NCI-H2227 treated with DMSO at 0.1 percent for 48 hours (cell line): ENCODE measurements at regions not wholly inside any gene's neighbourhood (a gene's known extent, or its start where the extent isn't known, plus 50 kb on each side); places are given as distances from the start of the nearest gene placed in this dataset.
"Not testable (repeated sequence)": the region's sequence is repeated elsewhere in the genome, so short reads cannot be mapped to it uniquely, and the experiment has no call there.

Source experiments
- DNase-seq: peaks from one replicate; lab custom pipeline; 2025; lab: John Stamatoyannopoulos, UW

DNA sequence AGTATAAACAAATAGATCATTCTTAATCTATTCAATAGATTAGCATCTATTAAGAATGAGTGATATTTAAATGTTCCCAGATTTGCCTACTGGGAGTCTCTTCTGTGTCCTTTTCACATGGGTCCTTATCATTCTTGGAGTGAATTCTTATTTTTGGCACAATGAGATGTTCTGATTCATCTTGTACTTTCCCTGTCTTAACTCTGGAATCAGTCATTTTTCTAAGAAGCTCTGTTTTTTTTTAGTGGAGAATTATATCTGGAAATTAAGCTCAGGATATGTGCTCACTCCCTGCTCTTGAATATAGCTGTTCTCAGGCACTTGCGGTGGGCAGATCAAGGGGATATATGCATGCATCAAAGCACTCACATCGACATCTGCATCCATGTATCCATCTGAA is 625.3 kb upstream of the HS3ST1 start:
- DNase-seq: no peak

DNA sequence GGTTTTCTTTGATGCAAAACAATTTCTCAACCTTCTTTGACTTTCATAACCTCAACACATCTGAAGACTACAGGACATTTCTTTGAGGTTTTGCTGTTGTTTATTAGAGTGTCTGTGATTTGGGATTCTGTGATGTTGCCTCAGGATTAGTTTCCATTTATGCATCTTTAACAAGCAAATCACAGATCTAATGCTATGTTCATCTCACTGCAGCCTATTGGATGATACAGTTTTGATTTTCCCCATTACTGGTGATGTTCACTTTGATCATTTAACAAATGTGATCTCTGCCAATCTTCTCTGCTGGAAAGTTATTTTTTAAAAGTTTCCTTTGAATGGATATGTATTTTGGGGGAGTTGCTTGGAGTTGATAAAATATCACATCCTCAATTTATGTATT is 624.9 kb upstream of the HS3ST1 start:
- no peak for DNase-seq

- no peak for DNase-seq
These were observed 621.7 kb upstream of the HS3ST1 start for GRCh38 chr4:12050357-12050756.

GRCh38 chr4:12042818-12043217 is 614.1 kb upstream of the HS3ST1 start:
- DNase-seq: no peak

DNA sequence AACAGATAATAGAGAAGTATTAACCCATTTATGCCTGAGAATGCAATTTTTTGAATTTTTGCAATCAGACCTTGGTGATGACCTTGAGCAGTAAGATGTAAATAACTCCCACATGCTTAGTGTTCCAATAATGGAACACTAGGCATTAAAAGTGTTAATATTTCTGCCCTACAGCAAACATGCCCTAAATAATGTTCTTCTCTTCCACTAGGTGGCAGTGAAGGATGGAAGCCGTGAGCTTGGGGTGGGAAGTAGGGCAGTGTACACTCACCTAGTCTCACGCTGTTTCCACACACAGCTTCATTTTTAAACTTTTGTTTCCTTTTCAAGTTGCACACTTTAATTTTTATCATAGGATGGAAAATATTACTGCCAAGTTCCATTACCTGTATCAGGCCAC is 613.1 kb upstream of the HS3ST1 start:
- no peak for DNase-seq

GRCh38 chr4:12036450-12036849 is 607.8 kb upstream of the HS3ST1 start:
- no peak for DNase-seq

GRCh38 chr4:12028258-12028657 is 599.6 kb upstream of the HS3ST1 start:
- DNase-seq: no peak

DNA sequence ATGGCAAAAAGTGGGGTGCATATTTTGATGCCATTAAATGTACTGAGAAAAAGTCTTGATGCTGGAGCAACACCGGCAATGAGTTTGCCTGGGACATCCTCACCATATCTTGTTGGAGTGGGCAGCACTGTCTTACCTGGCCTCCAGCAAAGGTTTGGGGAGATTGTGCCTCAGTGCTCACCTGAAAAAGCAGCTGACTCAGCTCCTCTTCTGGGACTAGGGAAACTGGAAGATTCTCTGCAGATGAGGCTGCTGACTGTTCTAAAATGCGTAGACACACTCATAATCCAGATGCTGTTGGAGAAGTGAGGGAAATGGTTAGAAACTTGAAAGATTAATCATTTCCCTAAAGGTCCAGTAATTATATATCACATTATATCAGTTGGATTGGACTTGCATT is 593.7 kb upstream of the HS3ST1 start:
- DNase-seq: no peak

- DNase-seq: no peak
These were observed 588.0 kb upstream of the HS3ST1 start for GRCh38 chr4:12016729-12017128.

DNA sequence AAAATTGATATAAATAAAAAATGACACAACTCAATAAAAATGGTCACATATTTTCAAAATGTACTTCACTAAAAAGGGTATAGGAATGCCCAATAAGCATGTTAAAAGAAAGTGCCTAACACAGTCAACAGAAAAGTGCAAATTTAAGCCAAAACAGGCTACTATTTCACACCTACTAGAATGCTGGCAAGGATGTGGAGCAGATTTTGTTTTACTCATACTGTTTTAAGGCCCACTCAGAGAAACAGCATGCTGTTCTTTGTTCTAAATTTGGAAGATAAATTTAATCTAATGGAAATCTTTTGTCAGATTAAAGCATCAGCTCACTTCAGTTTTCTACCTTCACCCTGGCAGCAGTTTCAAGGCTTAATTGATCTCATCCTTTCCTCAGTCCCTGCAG is 576.8 kb upstream of the HS3ST1 start:
- DNase-seq: no peak

DNA sequence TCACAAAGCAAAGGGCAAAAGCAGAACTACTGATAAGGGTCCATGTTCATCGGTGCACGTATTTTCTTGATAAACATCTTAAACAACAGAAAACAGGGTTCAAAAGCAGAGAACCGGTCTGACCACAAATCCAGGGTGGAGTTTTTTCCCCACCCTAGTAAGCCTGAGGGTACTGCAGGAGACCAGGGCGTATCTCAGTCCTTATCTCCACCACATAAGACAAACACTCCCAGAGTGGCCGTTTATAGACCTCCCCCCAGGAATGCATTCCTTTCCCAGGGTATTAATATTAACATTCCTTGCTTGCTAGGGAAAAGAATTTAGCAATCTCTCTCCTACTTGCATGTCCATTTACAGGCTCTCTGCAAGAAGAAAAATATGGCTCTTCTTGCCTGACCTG is 567.9 kb upstream of the HS3ST1 start:
- DNase-seq: not testable (repeated sequence)

- DNase-seq: no peak
These were observed 548.1 kb upstream of the HS3ST1 start for GRCh38 chr4:11976726-11977263.

DNA sequence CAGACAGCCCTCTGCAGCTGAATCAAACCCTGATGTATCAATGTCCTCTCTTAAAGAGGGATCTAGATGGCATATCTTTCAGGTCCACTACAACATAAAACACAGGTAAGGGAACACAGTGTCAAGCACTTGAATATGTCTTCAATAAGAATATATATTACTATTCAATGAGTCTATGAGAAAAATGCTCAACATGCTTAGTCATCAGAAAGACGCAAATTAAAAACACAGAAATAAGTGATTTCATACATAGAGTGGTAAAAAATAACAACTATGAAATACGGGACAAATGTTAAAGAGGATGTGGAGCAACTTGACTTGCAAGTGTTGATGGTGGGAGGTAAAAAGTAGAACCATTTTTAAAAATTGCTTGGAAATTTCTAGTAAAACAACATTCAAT is 544.6 kb upstream of the HS3ST1 start:
- DNase-seq: no peak

DNA sequence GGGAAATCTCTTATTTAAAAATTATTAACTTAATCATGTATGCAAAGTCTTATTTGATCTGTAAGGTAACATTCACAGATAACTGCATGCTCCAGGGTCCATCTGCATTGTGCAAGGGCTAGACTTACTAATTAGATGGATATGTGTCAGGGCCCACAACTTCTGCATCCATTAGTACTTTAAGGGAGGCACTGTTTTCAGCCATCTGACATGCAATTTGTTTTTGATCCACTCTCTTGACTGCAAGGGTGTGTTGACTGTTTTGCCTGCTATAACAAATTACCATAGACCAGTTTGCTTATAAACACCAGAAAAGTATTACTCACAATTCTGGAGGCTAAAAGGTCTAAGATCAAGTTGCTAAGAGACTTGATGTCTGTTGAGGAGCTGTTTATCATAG is 542.1 kb upstream of the HS3ST1 start:
- DNase-seq: no peak

DNA sequence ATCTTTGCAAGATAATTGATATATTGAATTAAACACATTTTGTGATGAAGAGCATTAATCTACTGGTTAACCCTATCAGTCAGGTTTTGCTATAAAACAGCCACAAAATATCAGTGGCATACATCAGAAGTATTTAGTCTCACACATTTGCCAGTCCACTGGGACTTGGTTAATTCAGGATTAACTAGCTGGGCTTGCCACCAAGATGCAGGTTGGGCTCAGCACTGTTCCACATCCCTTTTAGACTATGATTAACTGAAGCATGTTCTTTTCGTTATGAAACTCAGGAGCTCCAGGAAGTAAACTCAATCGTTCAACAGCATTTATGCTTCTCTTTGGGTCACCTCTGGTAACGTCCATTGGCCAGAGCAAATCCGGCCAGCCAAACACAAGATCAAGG is 538.1 kb upstream of the HS3ST1 start:
- DNase-seq: no peak

- DNase-seq: peak; percentile 10
These were observed 525.4 kb upstream of the HS3ST1 start for GRCh38 chr4:11954093-11954492.

GRCh38 chr4:11949355-11949754 is 520.7 kb upstream of the HS3ST1 start:
- DNase-seq: no peak

- DNase-seq: peak; percentile 9
These were observed 518.9 kb upstream of the HS3ST1 start for GRCh38 chr4:11947629-11948028.

DNA sequence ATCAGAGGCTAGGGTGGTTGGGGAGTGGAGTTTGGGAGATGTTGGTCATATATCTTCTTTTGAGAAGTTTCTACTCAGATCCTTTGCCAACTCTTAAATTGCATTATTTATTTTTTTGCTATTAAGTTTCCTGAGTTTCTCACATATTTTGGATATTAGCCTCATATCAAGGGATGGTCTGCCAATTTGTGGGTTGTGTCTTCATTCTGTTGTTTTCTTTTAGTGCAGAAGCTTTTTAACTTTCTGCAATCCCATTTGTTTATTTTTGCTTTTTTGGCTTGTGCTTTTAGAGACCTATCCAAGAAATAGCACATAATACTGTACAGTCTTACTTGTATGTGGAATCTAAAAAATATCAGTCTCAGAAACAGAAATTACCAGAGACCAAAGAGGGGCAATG is 509.2 kb upstream of the HS3ST1 start:
- DNase-seq: no peak

DNA sequence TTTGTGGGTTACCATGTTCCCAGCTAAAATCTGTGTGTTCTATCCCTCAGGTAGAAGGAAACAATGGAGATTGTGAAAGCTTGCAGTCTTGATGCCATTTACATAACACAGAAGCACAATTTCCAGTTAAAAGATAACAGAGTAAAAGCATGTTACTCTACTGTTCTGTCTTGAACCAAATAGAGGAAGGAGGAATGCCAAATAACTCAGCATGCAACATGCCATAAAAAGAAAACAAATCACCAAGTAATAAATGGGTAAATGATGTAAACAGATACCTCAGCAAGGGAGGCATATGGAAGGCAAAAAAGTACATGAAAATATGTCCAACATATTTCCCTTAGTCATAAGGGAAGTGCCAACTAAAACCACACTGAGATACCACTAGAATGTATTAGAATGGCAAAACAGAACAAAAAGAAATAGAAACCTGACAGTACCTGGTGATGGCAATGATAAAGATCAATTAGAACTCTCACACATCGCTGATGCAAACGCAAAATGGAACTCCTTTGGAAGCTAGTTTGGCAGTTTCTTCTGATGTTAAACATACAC is 502.6 kb upstream of the HS3ST1 start:
- DNase-seq: no peak

GRCh38 chr4:11929080-11929479 is 500.4 kb upstream of the HS3ST1 start:
- no peak for DNase-seq

DNA sequence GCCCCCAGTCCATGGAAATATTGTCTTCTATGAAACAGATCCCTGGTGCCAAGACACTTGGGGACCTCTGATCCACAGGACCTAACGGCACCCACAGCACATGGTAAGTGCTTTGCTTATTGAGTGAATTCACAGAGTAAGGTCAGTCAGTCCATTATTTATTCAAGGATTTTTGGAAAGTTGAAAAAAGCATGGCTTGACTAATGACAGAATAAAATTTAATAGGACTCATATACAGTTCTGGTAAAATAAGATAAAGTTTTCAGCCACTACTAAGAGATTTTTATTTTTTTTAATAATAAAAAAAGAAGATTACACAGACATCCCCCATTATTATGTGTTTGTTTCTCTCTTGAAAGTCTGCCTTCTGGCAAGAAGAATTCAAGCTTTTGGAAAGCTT is 490.6 kb upstream of the HS3ST1 start:
- DNase-seq: no peak

- DNase-seq: no peak
These were observed 485.7 kb upstream of the HS3ST1 start for GRCh38 chr4:11914406-11914805.

DNA sequence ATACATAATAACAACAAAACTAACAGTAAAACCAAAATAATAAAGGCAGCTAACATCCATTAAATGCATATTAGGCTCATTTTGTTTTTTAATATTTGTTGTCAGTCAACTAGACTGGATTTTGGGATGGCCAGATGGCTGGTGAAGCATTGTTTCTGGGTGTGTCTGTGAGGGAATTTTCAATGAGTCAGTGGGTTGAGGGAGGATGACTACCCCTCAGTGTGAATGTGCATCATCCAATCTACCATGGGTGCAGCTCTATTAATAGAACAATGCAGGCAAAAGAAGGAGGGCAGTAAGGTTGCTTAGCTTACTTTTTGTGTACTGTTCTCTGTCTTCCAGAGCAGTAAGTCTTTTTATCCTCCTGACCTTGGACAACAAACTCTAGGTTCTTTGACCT is 484.2 kb upstream of the HS3ST1 start:
- DNase-seq: no peak

GRCh38 chr4:11910812-11911211 is 482.1 kb upstream of the HS3ST1 start:
- no peak for DNase-seq
